H9 (cell line): ENCODE measurements at regions not wholly inside any gene's neighbourhood (a gene's known extent, or its start where the extent isn't known, plus 50 kb on each side); places are given as distances from the start of the nearest gene placed in this dataset.

ENCODE experiments used
- DNase-seq: peaks from one replicate; pipeline ENCODE4 v3.0.0-alpha.2; 2017
- H2AFZ ChIP-seq: one replicate; pipeline ENCODE4 v1.6.1; 2013; ENCODE audit warnings: mild to moderate bottlenecking, low read length, control low read depth, moderate library complexity
- H2AK5ac ChIP-seq: 2 replicates; pipeline ENCODE4 v1.6.1; 2013; ENCODE audit warnings: low read length, control low read depth, mixed read lengths; ENCODE audit not compliant: insufficient read length
- H2BK120ac ChIP-seq: one replicate; pipeline ENCODE4 v1.6.1; 2013; ENCODE audit warnings: low read depth, mild to moderate bottlenecking, low read length, control low read depth, inconsistent platforms; ENCODE audit not compliant: poor library complexity, severe bottlenecking
- H2BK12ac ChIP-seq: 2 replicates; pipeline ENCODE4 v1.6.1; 2013; ENCODE audit warnings: low read length, control low read depth, mixed read lengths, low read depth; ENCODE audit not compliant: insufficient read length
- H2BK15ac ChIP-seq: 2 replicates; pipeline ENCODE4 v1.6.1; 2013; ENCODE audit warnings: low read depth, low read length, control low read depth
- H2BK20ac ChIP-seq: one replicate; pipeline ENCODE4 v1.6.1; 2013; ENCODE audit warnings: low read depth, mild to moderate bottlenecking, low read length, control low read depth, inconsistent platforms; ENCODE audit not compliant: poor library complexity, severe bottlenecking
- H2BK5ac ChIP-seq: 2 replicates; pipeline ENCODE4 v1.6.1; 2013; ENCODE audit warnings: low read length, control low read depth, mixed read lengths; ENCODE audit not compliant: insufficient read length
- H3K14ac ChIP-seq: 2 replicates; pipeline ENCODE4 v1.6.1; 2013; ENCODE audit warnings: low read length, control low read depth; ENCODE audit not compliant: insufficient read depth
- H3K18ac ChIP-seq: 2 replicates; pipeline ENCODE4 v1.6.1; 2013; ENCODE audit warnings: low read depth, mild to moderate bottlenecking, mixed read lengths, low read length, control low read depth; ENCODE audit not compliant: insufficient read length
- H3K23ac ChIP-seq: 2 replicates; pipeline ENCODE4 v1.6.1; 2013; ENCODE audit warnings: low read length, control low read depth, mixed read lengths, low read depth; ENCODE audit not compliant: insufficient read length
- H3K23me2 ChIP-seq: 2 replicates; pipeline ENCODE4 v1.6.1; 2013; ENCODE audit warnings: low read depth, mild to moderate bottlenecking, mixed read lengths, low read length, control low read depth; ENCODE audit not compliant: insufficient read length, poor library complexity, severe bottlenecking
- H3K27ac ChIP-seq: 2 replicates; pipeline ENCODE4 v1.5.1; 2013; ENCODE audit warnings: low read length, control low read depth, mixed read lengths, low read depth; ENCODE audit not compliant: insufficient read length
- H3K27me3 ChIP-seq: 2 replicates; pipeline ENCODE4 v1.6.1; 2013; ENCODE audit warnings: low read length, control low read depth, inconsistent platforms; ENCODE audit not compliant: insufficient read depth
- H3K4ac ChIP-seq: 2 replicates; pipeline ENCODE4 v1.6.1; 2013; ENCODE audit warnings: low read depth, mild to moderate bottlenecking, control low read depth, inconsistent platforms, low read length, moderate library complexity
- H3K4me1 ChIP-seq: 2 replicates; pipeline ENCODE4 v1.6.1; 2013; ENCODE audit warnings: low read length, control low read depth, inconsistent platforms; ENCODE audit not compliant: insufficient read depth
- H3K4me2 ChIP-seq: 2 replicates; pipeline ENCODE4 v1.6.1; 2013; ENCODE audit warnings: low read length, control low read depth, mixed read lengths; ENCODE audit not compliant: insufficient read length, insufficient read depth
- H3K56ac ChIP-seq: 2 replicates; pipeline ENCODE4 v1.6.1; 2013; ENCODE audit warnings: low read depth, mild to moderate bottlenecking, mixed read lengths, low read length, control low read depth; ENCODE audit not compliant: insufficient read length
- H3K79me1 ChIP-seq: 2 replicates; pipeline ENCODE4 v1.6.1; 2013; ENCODE audit warnings: low read depth, mild to moderate bottlenecking, moderate library complexity, low read length, control low read depth, inconsistent platforms; ENCODE audit not compliant: insufficient read depth, poor library complexity, severe bottlenecking
- H3K79me2 ChIP-seq: 2 replicates; pipeline ENCODE4 v1.6.1; 2013; ENCODE audit warnings: low read length, control low read depth, inconsistent platforms; ENCODE audit not compliant: insufficient read depth
- H3K9ac ChIP-seq: 2 replicates; pipeline ENCODE4 v1.6.1; 2013; ENCODE audit warnings: low read length, control low read depth, mixed read lengths; ENCODE audit not compliant: insufficient read length; ENCODE audit errors: extremely low read depth
- H3K9me3 ChIP-seq: one replicate; pipeline ENCODE4 v1.6.1; 2013; ENCODE audit warnings: low read depth, low read length, inconsistent platforms; ENCODE audit not compliant: control insufficient read depth
- H3T11ph ChIP-seq: one replicate; pipeline ENCODE4 v1.6.1; 2013; ENCODE audit warnings: mild to moderate bottlenecking, low read length, control low read depth, inconsistent platforms
- H4K20me1 ChIP-seq: one replicate; pipeline ENCODE4 v1.6.1; 2013; ENCODE audit not compliant: control insufficient read depth, insufficient read length, insufficient read depth
- H4K5ac ChIP-seq: 2 replicates; pipeline ENCODE4 v1.6.1; 2013; ENCODE audit warnings: low read depth, mild to moderate bottlenecking, mixed read lengths, low read length, control low read depth; ENCODE audit not compliant: insufficient read length
- H4K8ac ChIP-seq: replicated peaks from 2 replicates; pipeline ENCODE4 v1.6.1; 2013; ENCODE audit warnings: low read length, control low read depth, mixed read lengths, low read depth; ENCODE audit not compliant: insufficient read length
- H4K91ac ChIP-seq: 2 replicates; pipeline ENCODE4 v1.6.1; 2013; ENCODE audit warnings: low read depth, mild to moderate bottlenecking, moderate library complexity, mixed read lengths, low read length, control low read depth; ENCODE audit not compliant: insufficient read length
- H3K27ac Mint-ChIP-seq, 3 experiments: 2 replicates in 2 of 3; 3 replicates in 1 of 3; pipeline ENCODE4 v1.8.0; 2020 to 2021; ENCODE audit warnings: mixed read lengths in 3 of 3, mild to moderate bottlenecking in 1 of 3, moderate library complexity in 1 of 3
- H3K27me3 Mint-ChIP-seq: 2 replicates; pipeline ENCODE4 v1.8.0; 2021; ENCODE audit warnings: low read depth, mild to moderate bottlenecking, moderate library complexity, mixed read lengths
- H3K36me3 Mint-ChIP-seq, 3 experiments: 2 replicates in 2 of 3; 3 replicates in 1 of 3; pipeline ENCODE4 v1.8.0; 2020 to 2021; ENCODE audit warnings: low read depth in 3 of 3, mixed read lengths in 3 of 3; ENCODE audit not compliant: insufficient read depth in 1 of 3
- H3K4me1 Mint-ChIP-seq, 2 experiments: 2 replicates each; pipeline ENCODE4 v1.8.0; 2020; ENCODE audit warnings: mixed read lengths in 2 of 2
- H3K4me3 Mint-ChIP-seq, 2 experiments: 2 replicates in 1 of 2; 3 replicates in 1 of 2; pipeline ENCODE4 v1.8.0; 2020 to 2021; ENCODE audit warnings: mild to moderate bottlenecking in 2 of 2, mixed read lengths in 2 of 2, moderate library complexity in 1 of 2
- H3K9me3 Mint-ChIP-seq, 2 experiments: 2 replicates in 1 of 2; 3 replicates in 1 of 2; pipeline ENCODE4 v1.8.0; 2020; ENCODE audit warnings: mild to moderate bottlenecking in 2 of 2, mixed read lengths in 2 of 2, moderate library complexity in 1 of 2
- WGBS: extraction: QIAGEN DNeasy Blood & Tissue Kit; methylation state at CpG from one replicate; pipeline ENCODE4 v1.1.7; 2013; ENCODE audit warnings: missing lambda C conversion rate, low lambda C conversion rate, mixed read lengths; ENCODE audit not compliant: insufficient read length; ENCODE audit errors: extremely low coverage; 5-methylcytosine and 5-hydroxymethylcytosine counted together
- TF ChIP-seq, protein P1 (sequence below): fragments of 200-600 bp; sonication (generic); conservative IDR thresholded peaks from 3 replicates; pipeline ENCODE4 v1.8.0; 2021; ENCODE audit warnings: antibody characterized with exemption, mild to moderate bottlenecking

DNA sequence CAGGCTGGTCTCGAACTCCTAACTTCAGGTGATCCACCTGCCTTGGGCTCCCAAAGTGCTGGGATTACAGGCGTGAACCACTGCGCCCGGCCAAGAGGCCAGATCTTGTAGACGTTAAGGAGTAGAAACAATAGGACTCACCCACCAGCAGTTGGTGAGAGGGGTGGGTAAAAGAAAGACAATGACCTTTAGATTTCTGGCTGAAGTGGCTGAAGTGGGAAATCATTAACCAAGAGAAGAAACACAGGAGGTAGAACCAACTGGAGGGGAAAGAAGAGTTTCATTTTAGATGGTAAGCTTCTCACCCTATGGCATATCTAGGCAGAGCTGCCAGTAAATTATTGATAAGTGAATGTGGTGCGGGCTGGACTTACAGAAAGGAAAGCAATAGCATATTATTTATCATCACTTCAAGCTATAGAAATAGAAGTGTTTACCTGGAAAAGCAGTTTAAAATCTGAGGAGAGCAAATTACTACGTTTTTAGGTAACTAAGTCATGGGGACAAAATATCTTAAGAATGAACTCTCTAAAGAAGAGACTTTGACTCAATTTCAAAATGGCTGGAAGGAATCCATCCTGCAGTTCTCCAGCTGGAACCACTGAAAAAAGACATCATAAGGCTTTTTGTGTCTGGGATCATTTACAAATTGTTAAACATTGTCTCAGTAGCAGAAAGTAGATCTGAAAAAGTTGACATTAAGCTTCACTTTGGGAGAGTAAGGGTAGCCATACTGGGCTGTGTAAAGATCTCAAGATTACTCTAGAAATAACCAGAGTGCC lies 109.6 kb downstream of the ALDH8A1 start:
- no peak for DNase-seq
- Histone ChIP-seq H4K5ac (no peak overlapping the region), H2BK5ac (no peak overlapping the region), H3K23me2 (no peaks in the 10 kb centered on the region), H2BK120ac (no peak overlapping the region), H2BK12ac (no peak overlapping the region), H3K14ac (no peak overlapping the region), H2BK15ac (no peak overlapping the region), H3K9me3 (no peaks in the 10 kb centered on the region), H2AFZ (no peak overlapping the region), H3K27me3 (no peaks in the 10 kb centered on the region), H3K79me1 (no peaks in the 10 kb centered on the region), H2AK5ac (no peak overlapping the region), H4K91ac (no peak overlapping the region), H3T11ph (no peak overlapping the region), H3K9ac (no peak overlapping the region), H3K27ac (no peak overlapping the region), H4K8ac (no peak overlapping the region), H3K4ac (no peak overlapping the region), H3K4me1 (no peaks in the 10 kb centered on the region; the same call in 1 of the 2 replicates), H3K18ac (no peak overlapping the region), H3K23ac (no peak overlapping the region), H4K20me1 (no peaks in the 10 kb centered on the region), H3K4me2 (no peak overlapping the region), H3K79me2 (no peaks in the 10 kb centered on the region), H3K56ac (no peak overlapping the region), H2BK20ac (no peak overlapping the region)
- no peak overlapping the region for H3K27ac Mint-ChIP-seq
- no peak overlapping the region for H3K4me3 Mint-ChIP-seq
- no peaks in the 10 kb centered on the region for H3K9me3 Mint-ChIP-seq
- H3K27me3 Mint-ChIP-seq, result no peaks in the 10 kb centered on the region
- WGBS, result no CpG with 5 or more reads among the region's 7 CpGs
- TF ChIP-seq, protein P1, sequence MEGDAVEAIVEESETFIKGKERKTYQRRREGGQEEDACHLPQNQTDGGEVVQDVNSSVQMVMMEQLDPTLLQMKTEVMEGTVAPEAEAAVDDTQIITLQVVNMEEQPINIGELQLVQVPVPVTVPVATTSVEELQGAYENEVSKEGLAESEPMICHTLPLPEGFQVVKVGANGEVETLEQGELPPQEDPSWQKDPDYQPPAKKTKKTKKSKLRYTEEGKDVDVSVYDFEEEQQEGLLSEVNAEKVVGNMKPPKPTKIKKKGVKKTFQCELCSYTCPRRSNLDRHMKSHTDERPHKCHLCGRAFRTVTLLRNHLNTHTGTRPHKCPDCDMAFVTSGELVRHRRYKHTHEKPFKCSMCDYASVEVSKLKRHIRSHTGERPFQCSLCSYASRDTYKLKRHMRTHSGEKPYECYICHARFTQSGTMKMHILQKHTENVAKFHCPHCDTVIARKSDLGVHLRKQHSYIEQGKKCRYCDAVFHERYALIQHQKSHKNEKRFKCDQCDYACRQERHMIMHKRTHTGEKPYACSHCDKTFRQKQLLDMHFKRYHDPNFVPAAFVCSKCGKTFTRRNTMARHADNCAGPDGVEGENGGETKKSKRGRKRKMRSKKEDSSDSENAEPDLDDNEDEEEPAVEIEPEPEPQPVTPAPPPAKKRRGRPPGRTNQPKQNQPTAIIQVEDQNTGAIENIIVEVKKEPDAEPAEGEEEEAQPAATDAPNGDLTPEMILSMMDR, result no peak
- H3K36me3 Mint-ChIP-seq, result no peaks in the 10 kb centered on the region
- peaks cover 0 to 8% of the 10 kb centered on the region in 2 experiments; a peak in 2 of 4 replicates for H3K4me1 Mint-ChIP-seq
